Activated T-helper 17 cell treated with anti-CD3 and anti-CD28 coated beads, Interleukin-2, amount 50 U/mL, for 72 hours (primary cell): ENCODE measurements at regions not wholly inside any gene's neighbourhood (a gene's known extent, or its start where the extent isn't known, plus 50 kb on each side); places are given as distances from the start of the nearest gene placed in this dataset.

Experiments
- ATAC-seq: fragments of 150-1000 bp; cut with Tn5 transposase; replicated peaks from 2 replicates; pipeline ENCODE4 v1.10.0; 2021; ENCODE audit warnings: mild to moderate bottlenecking, moderate library complexity
- H3K27ac Mint-ChIP-seq: one replicate; pipeline ENCODE4 v1.8.0; 2022; ENCODE audit warnings: mixed read lengths
- H3K27me3 Mint-ChIP-seq: one replicate; pipeline ENCODE4 v1.8.0; 2022; ENCODE audit warnings: mixed read lengths
- H3K36me3 Mint-ChIP-seq: one replicate; pipeline ENCODE4 v1.8.0; 2022; ENCODE audit warnings: low read depth, mild to moderate bottlenecking, mixed read lengths
- H3K4me1 Mint-ChIP-seq: one replicate; pipeline ENCODE4 v1.8.0; 2022; ENCODE audit warnings: mixed read lengths
- H3K4me3 Mint-ChIP-seq: one replicate; pipeline ENCODE4 v1.8.0; 2022; ENCODE audit warnings: mild to moderate bottlenecking, mixed read lengths
- H3K9me3 Mint-ChIP-seq: one replicate; pipeline ENCODE4 v1.8.0; 2022; ENCODE audit warnings: mixed read lengths

- Mint-ChIP-seq H3K27ac (no peak overlapping the region), H3K27me3 (no peaks in the 10 kb centered on the region), H3K4me1 (no peaks in the 10 kb centered on the region), H3K36me3 (no peaks in the 10 kb centered on the region), H3K4me3 (no peak overlapping the region), H3K9me3 (no peaks in the 10 kb centered on the region)
- no peak for ATAC-seq
Measured at GRCh38 chr1:208851366-208851765, 607.2 kb upstream of the PLXNA2 start.

- H3K36me3 Mint-ChIP-seq, result no peaks in the 10 kb centered on the region
- ATAC-seq, result no peak
- no peak overlapping the region for H3K27ac Mint-ChIP-seq
- H3K4me1 Mint-ChIP-seq, result no peaks in the 10 kb centered on the region
- peaks cover 5% of the 10 kb centered on the region for H3K9me3 Mint-ChIP-seq
- H3K4me3 Mint-ChIP-seq, result no peak overlapping the region
- no peaks in the 10 kb centered on the region for H3K27me3 Mint-ChIP-seq
Measured at GRCh38 chr1:208852911-208853310, 608.7 kb upstream of the PLXNA2 start.

- Mint-ChIP-seq H3K27me3 (peaks cover 3% of the 10 kb centered on the region), H3K27ac (no peak overlapping the region), H3K4me3 (no peak overlapping the region), H3K9me3 (peaks cover 5% of the 10 kb centered on the region), H3K4me1 (no peaks in the 10 kb centered on the region), H3K36me3 (no peaks in the 10 kb centered on the region)
- ATAC-seq, result no peak
Measured at GRCh38 chr1:208855403-208855802, 611.2 kb upstream of the PLXNA2 start.

- no peak for ATAC-seq
- Mint-ChIP-seq H3K9me3 (peaks cover 5% of the 10 kb centered on the region), H3K27me3 (peaks cover 3% of the 10 kb centered on the region), H3K4me1 (no peaks in the 10 kb centered on the region), H3K27ac (no peak overlapping the region), H3K4me3 (no peak overlapping the region), H3K36me3 (no peaks in the 10 kb centered on the region)
Measured at GRCh38 chr1:208857465-208857864, 613.3 kb upstream of the PLXNA2 start.

- no peak for ATAC-seq
- Mint-ChIP-seq H3K9me3 (peaks cover 5% of the 10 kb centered on the region), H3K27ac (no peak overlapping the region), H3K4me3 (no peak overlapping the region), H3K27me3 (peaks cover 3% of the 10 kb centered on the region), H3K36me3 (no peaks in the 10 kb centered on the region), H3K4me1 (no peaks in the 10 kb centered on the region)
Measured at GRCh38 chr1:208858738-208859137, 614.6 kb upstream of the PLXNA2 start.

GRCh38 chr1:208864366-208864965 lies 620.3 kb upstream of the PLXNA2 start:
- H3K36me3 Mint-ChIP-seq, result no peaks in the 10 kb centered on the region
- H3K4me3 Mint-ChIP-seq, result no peak overlapping the region
- no peaks in the 10 kb centered on the region for H3K9me3 Mint-ChIP-seq

GRCh38 chr1:208866386-208866955 lies 622.3 kb upstream of the PLXNA2 start:
- no peak overlapping the region for H3K27ac Mint-ChIP-seq
- H3K9me3 Mint-ChIP-seq, result no peaks in the 10 kb centered on the region
- no peaks in the 10 kb centered on the region for H3K36me3 Mint-ChIP-seq
- H3K4me1 Mint-ChIP-seq, result no peaks in the 10 kb centered on the region
- ATAC-seq, result no peak
- H3K27me3 Mint-ChIP-seq, result no peaks in the 10 kb centered on the region
- H3K4me3 Mint-ChIP-seq, result no peak overlapping the region

More at GRCh38 chr1:208864366-208864965, 620.3 kb upstream of the PLXNA2 start:
- no peaks in the 10 kb centered on the region for H3K4me1 Mint-ChIP-seq
- no peak overlapping the region for H3K27ac Mint-ChIP-seq
- no peak for ATAC-seq
- H3K27me3 Mint-ChIP-seq, result no peaks in the 10 kb centered on the region

- H3K27ac Mint-ChIP-seq, result no peak overlapping the region
- H3K36me3 Mint-ChIP-seq, result no peaks in the 10 kb centered on the region
- no peaks in the 10 kb centered on the region for H3K4me1 Mint-ChIP-seq
- no peak for ATAC-seq
- no peak overlapping the region for H3K4me3 Mint-ChIP-seq
- H3K27me3 Mint-ChIP-seq, result no peaks in the 10 kb centered on the region
- peaks cover under 1% of the 10 kb centered on the region for H3K9me3 Mint-ChIP-seq
Measured at GRCh38 chr1:208868554-208868953, 624.4 kb upstream of the PLXNA2 start.

- ATAC-seq, result no peak
- Mint-ChIP-seq H3K27me3 (peaks cover 6% of the 10 kb centered on the region), H3K9me3 (peaks cover 5% of the 10 kb centered on the region), H3K4me1 (no peaks in the 10 kb centered on the region), H3K27ac (no peak overlapping the region), H3K36me3 (no peaks in the 10 kb centered on the region), H3K4me3 (no peak overlapping the region)
Measured at GRCh38 chr1:208874915-208875314, 630.7 kb upstream of the PLXNA2 start.

GRCh38 chr1:208879022-208879421 lies 634.8 kb upstream of the PLXNA2 start:
- Mint-ChIP-seq H3K9me3 (peaks cover 3% of the 10 kb centered on the region), H3K27me3 (peaks cover 9% of the 10 kb centered on the region), H3K4me3 (no peak overlapping the region), H3K36me3 (no peaks in the 10 kb centered on the region), H3K4me1 (no peaks in the 10 kb centered on the region), H3K27ac (no peak overlapping the region)
- no peak for ATAC-seq

GRCh38 chr1:208880433-208881100 lies 636.4 kb upstream of the PLXNA2 start:
- Mint-ChIP-seq H3K27ac (no peak overlapping the region), H3K4me1 (no peaks in the 10 kb centered on the region), H3K36me3 (no peaks in the 10 kb centered on the region), H3K4me3 (no peak overlapping the region), H3K9me3 (peaks cover 3% of the 10 kb centered on the region), H3K27me3 (peaks cover 7% of the 10 kb centered on the region)
- ATAC-seq, result no peak

- H3K27ac Mint-ChIP-seq, result no peak overlapping the region
- no peaks in the 10 kb centered on the region for H3K4me1 Mint-ChIP-seq
- ATAC-seq, result no peak
- H3K27me3 Mint-ChIP-seq, result peaks cover 4% of the 10 kb centered on the region
- H3K36me3 Mint-ChIP-seq, result no peaks in the 10 kb centered on the region
- no peak overlapping the region for H3K4me3 Mint-ChIP-seq
- H3K9me3 Mint-ChIP-seq, result peaks cover 3% of the 10 kb centered on the region
Measured at GRCh38 chr1:208885060-208885459, 640.9 kb upstream of the PLXNA2 start.

- Mint-ChIP-seq H3K36me3 (no peaks in the 10 kb centered on the region), H3K9me3 (peaks cover 3% of the 10 kb centered on the region), H3K27ac (no peak overlapping the region), H3K4me1 (no peaks in the 10 kb centered on the region), H3K27me3 (peaks cover 4% of the 10 kb centered on the region), H3K4me3 (no peak overlapping the region)
- ATAC-seq, result no peak
Measured at GRCh38 chr1:208885650-208886049, 641.5 kb upstream of the PLXNA2 start.

GRCh38 chr1:208888376-208888775 lies 644.2 kb upstream of the PLXNA2 start:
- Mint-ChIP-seq H3K27ac (no peak overlapping the region), H3K4me1 (no peaks in the 10 kb centered on the region), H3K27me3 (no peaks in the 10 kb centered on the region), H3K36me3 (no peaks in the 10 kb centered on the region), H3K9me3 (no peaks in the 10 kb centered on the region), H3K4me3 (no peak overlapping the region)
- ATAC-seq, result no peak

- no peaks in the 10 kb centered on the region for H3K36me3 Mint-ChIP-seq
- no peak for ATAC-seq
- H3K4me3 Mint-ChIP-seq, result no peak overlapping the region
- no peak overlapping the region for H3K27ac Mint-ChIP-seq
- H3K27me3 Mint-ChIP-seq, result no peaks in the 10 kb centered on the region
- no peaks in the 10 kb centered on the region for H3K9me3 Mint-ChIP-seq
- no peaks in the 10 kb centered on the region for H3K4me1 Mint-ChIP-seq
Measured at GRCh38 chr1:208892147-208892546, 648.0 kb upstream of the PLXNA2 start.
